Ammon's horn (tissue), 1 donor: ENCODE measurements at regions not wholly inside any gene's neighbourhood (a gene's known extent, or its start where the extent isn't known, plus 50 kb on each side); places are given as distances from the start of the nearest gene placed in this dataset.
"Not testable (repeated sequence)": the region's sequence is repeated elsewhere in the genome, so short reads cannot be mapped to it uniquely, and the experiment has no call there.

ENCODE experiments used
- DNase-seq: peaks from one replicate; pipeline ENCODE4 v3.0.0-alpha.2; 2016; ENCODE audit warnings: low spot score

DNA sequence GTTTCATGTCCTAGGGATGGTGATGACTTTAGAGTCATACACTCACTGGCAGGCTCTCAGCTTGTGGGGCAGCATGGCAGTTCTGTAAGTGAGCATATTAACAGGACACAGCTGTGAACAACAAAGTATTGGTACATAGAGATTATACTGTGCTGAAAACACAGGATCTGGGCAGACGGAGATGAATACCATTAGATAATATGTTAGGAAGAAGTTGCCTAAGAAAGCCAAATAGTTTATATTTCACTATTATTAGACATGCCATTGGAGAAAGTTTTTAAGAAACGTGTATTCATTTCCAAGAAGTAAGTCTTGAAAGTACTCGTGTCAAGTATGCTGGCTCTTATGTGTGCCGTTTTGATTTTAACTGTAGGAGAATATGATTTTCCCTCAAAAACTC, 274.5 kb downstream of the INHBA start:
- DNase-seq, result no peak

DNA sequence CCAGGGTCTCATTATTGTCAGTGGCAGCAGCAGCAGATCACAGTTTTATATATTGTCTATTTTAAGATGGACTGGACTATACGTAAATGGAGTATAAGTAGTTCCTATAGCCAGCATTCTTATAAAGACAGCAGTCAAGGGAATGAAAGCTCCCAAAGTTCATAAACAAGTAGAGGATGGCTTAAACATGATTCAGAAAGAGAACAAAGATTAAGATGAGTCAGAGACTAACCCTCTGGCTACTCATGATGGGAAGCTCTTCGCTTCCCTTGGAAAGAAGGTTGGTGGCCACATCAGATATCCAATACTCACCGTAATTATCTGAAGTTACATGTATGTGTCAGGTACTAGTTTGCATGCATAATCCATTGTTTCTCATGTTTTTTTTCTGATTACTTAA, 277.0 kb downstream of the INHBA start:
- DNase-seq, result no peak

DNA sequence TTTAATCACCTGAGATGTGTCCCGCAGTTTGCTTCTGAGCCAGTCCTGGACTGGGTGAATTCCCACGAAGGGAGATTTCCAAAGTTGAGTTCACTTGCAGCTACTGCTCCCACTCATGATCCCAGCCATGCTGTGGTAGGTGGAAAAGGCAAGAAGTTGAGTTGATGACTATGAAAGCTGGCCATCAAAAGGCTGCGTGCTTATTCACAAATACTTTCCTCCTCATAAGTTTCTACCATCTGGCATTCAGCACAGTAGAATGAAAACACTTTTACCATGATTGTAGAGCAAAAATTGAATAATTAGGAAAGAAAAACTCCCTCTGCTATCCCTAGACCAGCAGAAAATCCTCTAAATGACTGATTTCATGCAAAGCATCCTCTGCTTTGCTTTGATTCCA, 281.8 kb downstream of the INHBA start:
- peak; percentile 3 for DNase-seq

DNA sequence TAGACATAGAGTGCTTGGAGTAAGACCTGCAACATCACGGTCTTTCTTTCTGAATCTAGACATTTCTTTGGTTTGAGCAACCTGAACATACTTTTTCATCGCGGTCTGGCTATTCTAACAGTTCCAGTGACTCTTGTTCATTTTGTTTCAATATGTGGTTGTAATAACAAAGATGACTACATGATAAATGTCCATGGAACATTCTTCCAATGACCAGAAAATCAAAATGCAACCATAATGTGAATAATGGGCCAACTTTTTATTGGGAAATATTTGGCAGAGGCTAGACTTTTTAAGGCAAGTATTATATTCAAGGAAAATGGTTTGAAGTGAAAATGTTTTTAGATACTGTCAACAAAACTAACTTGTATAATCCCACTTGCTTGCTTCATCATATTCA, 282.5 kb downstream of the INHBA start:
- no peak for DNase-seq

DNA sequence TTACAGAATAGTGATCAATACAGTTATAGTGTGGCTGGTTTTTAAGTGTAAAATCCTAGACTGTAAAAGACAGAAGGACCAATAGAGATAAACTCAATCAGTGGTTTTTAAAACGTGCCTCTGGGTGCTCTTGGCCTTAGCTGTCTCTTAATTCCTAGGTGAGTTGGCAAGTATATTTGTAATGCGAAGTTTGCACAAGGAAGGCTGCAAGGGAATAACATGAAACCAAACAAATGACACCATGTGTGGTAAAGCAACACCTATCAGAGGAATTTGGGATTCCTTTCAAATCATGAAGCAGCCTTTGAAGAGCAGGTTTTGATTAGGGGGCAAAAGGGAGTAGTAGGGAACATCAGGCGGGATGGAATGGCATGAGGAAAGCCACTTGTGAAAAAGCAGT, 284.6 kb downstream of the INHBA start:
- no peak for DNase-seq

DNA sequence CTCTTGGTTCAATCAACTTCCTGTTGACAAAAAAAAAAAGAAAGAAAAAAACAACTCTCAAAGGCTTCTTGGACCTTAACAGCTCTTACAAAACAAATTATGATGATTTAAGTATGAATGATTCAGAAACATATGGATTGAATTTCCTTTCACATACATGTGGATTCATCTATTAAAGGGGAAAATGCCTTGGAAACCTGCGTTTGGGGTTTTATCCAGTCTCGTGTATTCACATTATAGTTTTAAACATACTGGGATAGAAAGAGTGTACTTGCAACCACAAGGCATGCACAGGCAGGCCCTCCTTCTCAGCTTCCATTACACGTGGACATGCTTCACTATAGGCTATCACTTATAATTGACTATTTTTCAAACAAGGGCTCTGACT, 286.7 kb downstream of the INHBA start:
- DNase-seq, result no peak

DNA sequence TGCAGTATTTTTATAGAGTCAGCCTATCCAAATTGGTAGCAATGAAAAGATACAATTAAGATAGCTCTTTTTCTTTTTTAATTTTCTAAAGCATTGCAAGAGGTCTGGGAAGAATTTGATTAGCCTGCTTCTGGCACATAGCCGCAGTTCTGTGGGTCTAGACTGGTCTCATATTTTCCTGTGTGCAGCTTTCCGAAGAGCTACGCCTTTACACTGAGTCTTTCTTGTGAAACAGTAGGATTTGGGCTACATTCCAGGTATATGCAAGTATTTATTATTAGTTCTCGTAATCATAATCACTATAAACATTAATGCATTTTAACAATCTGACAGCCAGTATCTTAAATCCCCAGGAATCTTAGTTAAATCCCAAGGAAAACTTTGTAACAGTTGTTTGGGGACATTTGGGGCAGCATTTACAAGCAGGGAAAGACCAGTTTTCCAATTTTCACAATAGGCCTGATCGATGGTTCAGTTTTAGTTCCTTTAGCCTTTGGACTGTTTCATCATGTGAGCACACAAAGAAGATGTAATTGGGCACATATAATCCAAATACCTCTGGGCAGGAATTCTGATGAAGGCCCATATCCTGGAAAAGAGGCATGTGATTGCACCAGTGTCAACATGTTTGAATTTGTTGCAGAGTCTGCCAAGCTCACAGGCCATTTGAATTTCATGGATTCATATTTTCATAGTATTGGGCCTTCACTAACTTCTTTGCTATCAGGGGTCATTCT, 287.3 kb downstream of the INHBA start:
- DNase-seq, result no peak

DNA sequence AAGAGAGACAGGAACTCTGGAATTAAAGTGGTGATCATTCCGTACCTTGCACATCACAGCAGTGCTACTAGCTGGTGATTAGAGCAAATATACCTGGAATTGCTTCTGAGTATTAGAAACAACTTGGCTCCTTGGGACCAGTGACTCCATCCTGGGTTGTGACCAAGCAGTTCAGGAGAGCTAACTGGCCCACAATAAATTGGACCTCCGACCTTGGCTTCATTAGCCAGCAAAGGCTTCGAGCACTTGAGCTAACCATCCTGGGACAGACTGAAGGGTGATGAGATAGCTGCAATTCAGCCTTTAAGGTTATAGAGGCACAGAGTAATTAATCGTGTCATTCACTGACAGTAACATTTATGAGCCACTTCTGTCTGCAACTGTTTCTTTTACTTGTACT, 287.8 kb downstream of the INHBA start:
- DNase-seq, result no peak

DNA sequence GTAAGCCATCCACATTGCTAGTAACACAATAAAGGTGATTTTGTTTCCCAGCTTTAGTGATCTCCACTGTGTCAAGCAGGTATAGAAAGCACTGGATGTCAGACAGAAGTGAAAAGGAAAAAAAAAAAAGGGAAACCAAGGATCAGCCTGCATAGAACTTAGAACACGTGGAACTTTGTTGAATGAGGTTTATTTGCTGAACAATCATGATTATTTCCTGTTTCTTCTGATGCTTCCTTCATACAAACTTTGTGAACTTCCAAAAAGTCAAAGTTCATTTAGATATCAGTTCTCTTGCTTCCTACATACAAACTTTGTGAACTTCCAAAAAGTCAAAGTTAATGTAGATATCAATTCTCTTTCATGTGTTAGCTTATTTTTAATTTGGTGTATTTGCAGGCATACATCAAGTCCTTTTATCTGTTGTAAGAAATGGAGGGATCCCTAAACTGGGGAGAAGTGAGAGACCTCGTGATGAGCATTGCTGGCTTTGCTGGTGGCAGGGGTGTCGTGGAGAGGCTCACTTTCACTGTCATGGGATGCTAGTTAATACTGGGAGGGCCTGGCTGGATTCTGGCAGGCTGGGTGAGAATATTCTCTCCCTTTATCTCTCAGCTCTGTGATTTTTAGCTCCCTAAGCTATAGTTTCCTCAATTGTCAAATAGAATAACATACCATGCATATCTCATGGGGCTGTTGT, 298.4 kb downstream of the INHBA start:
- DNase-seq, result no peak

DNA sequence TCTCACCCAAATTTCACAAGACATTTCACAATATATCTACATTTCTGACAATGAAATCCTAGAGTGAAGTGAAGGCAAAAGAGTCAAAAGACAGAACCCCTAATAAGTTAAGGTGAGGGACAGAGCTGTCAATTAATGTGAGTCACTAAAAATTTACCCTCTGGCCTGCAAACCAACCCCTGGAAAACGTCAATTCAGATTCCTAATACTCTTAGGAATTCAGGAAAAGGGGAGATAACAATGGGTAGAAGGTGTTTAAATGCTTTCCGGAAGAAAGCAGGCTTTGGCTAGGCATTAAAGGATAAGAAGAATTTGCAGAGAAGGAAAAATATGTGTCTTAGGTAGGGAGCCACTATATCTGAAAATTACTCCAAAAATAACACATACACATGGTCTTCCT, 299.6 kb downstream of the INHBA start:
- DNase-seq, result no peak

DNA sequence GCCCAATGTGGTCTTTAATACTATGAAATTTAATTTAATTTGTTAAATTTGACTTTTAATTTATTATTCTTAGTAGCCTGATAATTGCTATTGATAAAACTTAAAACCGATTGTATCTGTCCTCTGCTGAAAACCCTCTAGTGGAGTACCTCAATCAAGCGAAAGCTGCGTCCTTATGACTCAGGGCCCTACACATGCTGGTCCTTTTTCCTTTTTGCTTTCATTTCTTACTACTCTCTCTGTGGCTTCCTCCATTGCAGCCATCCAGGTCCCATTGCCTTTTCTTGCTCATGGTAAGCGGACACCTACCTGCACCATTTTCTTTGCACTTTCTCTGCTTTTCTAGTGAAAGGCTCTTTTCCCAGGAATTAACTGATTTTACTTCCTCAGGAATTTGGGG, 301.1 kb downstream of the INHBA start:
- no peak for DNase-seq

DNA sequence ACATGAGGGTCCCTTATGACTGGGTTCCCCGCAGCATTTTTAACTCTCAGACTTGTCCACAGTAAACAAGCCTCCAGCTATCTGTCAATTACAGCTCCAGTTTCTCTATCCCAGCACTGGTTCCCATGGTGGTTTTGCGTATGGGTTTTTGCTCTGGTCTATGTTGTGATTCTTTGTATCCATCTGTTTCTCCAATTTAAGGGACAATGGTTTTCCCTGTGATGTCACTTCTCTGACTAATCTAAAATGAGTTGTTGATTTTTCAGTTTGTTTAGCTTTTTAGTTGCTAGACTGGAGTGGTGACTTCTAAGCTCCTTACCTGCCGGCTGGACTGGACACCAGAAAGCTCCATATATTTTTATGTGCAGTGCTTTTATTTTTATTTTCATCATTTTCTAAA, 303.7 kb downstream of the INHBA start:
- DNase-seq, result no peak

DNA sequence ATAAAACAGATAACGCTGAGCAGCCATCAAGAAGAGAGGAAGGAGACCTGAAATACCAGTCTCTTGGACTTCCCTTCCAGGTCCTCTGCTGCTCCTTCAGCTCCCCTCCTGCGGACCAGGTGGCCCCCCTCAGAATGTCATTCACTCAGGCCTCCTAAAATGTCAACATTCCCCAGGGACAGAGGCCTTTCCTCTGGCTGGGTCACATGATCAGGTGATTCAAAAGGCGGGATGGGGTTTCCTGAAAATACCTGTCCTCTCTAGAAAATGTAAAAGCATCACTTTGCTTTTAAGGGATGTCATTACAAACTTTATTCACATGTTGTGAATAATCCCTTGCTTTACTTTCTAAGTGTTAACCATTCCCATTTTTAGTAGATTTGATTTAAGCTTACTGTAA, 311.1 kb downstream of the INHBA start:
- no peak for DNase-seq

DNA sequence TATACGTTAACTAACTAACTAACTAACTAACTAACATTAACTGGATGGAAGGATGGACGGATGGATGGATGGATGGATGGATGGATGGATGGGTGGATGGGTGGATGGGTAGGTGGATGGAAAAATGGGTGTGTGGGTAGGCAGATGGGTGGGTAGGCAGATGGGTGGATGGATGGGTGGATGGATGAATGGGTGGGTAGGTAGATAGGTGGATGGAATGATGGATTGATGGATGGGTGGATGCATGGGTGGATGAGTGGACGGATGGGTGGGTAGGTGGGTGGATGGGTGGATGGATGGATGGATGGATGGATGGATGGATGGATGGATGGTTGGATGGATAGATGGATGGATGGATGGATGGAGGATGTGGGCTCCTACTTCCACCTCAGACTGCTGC, 314.0 kb downstream of the INHBA start:
- DNase-seq, result not testable (repeated sequence)

DNA sequence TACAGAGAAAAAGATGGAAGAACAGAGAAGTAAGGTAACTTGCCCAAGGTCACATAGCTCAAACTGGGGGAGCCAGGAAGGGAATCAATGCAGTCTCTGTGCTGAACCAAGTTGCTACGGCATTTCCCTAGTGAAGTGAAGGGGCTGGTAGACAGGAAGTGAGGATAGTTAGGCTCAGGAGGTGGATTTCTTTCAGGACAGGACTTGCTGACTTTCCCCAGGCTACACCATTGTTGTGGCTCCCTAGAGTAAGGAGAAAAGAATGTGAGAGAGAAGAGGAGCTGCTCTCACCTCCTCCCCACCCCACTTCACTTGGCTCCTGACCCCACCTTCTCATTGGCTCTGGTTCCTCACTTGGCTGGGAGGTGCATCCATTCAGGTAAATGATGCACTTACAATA, 316.9 kb downstream of the INHBA start:
- DNase-seq, result no peak

DNA sequence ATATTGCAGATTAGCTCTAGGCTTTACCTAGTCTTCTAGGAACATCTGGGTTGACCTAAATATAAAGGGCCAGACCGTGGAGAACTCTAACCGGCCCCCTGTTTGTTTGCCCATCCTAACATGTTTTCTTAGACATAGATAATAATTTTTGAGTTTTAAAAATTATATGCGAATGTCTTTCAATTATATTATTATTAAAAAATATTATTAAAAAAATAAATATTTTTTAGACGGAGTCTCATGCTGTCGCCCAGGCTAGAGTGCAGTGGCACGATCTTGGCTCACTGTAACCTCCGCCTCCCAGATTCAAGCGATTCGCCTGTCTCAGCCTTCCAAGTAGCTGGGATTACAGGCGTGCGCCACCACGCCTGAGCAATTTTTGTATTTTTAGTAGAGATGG, 318.5 kb downstream of the INHBA start:
- no peak for DNase-seq

DNA sequence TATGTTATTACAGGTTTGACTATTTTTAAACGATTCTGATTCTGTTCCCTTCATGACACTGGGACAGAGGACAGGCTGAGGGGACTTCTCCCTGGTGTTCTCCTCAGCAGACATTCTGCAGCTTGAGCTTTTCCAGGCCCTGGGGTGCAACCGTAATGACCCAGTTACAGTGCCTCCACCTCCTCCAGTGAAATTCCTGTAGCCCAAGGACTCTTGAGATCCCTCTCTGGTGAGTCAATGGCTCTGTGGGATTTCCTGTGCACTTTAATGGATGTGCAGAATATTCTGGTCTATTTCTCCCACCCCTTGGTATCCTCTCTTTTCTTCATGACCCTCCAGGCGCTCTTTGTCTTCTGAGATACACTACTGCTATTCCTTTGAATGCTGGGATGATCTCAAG, 319.3 kb downstream of the INHBA start:
- DNase-seq, result no peak

DNA sequence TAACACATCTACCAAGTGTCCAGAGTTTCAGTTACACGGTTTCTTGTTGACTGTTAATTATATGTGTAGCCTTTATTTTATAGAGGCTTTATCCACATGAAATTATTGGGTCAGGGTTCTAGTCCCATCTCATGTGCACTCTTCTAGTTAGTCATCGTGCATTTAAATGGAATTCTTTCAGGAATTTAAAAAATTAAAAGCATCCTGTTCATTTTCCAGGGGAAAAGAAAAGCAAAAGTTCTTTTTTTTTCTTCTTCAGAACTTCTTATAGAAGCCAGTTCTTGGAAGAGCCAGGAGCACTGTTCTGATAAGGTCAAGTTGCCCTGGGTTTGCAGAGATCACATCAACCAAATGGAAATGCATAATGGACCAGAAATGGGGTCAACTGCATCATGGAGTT, 324.7 kb downstream of the INHBA start:
- DNase-seq, result no peak

DNA sequence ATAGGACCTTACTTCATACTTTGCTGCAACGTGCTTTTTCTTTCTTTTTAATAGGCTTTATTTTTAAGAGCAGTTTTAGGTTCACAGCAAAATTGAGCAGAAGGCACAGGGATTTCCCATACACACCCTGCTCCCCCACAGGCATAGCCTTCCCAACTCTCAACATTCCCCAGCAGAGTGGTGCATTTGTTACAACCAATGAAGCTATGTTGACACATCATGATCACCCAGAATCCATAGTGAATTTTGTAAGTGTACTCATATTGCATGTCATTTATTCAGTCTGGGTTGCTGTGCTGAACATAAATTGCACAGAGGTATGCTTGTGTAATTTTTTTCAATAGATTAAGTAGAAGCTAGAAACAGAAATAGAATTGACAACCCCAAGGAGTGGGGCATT, 327.3 kb downstream of the INHBA start:
- no peak for DNase-seq

DNA sequence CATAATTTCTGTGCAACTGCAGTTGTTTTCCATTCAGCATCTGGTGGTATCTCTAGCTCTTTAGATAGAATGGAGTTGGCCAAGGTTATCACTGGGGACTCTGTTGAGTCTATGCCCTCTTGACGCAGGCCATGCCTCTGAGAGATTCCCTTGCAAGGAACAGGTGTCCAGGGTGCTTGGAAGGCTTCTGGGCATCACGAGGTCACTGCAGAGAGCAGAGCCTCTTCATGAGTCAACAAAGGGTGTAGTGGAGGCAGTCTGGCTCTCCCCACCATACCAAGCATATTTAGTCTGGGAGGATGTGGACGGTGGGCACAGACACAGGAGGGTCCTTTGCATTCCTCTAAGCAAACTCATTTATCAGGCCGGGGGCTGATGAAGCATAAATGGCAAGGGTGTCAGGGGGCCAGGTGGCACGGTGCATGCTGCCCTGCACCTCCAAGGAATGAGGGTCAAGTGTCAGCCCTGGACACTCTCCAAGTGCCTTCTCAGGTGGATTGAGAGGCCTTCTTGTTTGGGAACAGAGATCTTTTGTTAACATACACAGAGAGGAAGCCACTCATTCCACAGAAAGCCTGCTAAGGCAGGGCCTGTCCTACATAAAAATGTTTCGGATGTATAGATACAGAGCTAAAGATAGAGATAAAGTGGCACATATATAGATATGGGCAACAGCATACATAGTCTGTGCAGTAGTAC, 328.6 kb downstream of the INHBA start:
- DNase-seq, result no peak

DNA sequence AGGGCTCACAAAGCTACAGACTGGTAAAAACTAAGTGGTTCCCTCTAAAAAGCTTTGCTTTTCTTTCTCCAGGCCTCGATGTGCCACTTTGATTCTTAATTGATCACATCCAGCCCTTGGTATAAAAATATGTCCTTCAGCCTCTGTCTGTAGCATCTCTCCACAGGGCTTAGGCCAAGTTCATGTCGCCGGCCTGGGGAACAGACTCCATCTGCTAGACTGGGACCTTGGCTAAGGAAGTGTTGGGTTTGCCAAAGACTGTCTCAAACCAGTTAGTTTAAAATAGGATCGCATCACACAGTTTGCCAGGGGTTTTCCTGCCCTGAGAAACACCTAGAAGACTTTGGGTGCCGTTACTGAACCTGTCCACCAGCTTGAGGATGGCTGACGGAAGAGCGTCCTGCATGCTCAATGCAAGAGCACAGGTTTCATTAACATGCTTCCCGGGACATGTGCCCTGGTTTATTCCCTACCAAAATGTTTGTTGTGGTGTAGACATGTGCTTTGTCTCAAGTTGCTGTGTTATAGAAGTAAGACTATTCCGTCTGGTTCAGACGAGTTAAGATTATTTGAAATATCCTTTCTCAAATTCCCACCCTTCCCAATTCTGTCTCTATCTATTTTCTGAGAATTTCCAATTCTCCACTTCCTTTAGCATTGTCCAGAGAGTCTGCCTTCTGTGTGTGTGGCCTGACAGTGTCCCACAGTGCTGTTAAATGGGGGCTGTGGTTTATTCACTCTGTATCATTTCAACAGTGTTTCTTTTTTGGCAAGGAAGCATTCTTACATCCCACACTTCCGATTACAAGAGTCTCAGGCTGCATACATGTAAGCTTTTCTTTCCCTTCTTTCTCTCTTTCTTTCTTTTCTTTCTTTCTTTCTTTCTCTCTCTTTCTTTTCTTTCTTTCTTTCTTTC, 334.7 kb downstream of the INHBA start:
- DNase-seq, result no peak

DNA sequence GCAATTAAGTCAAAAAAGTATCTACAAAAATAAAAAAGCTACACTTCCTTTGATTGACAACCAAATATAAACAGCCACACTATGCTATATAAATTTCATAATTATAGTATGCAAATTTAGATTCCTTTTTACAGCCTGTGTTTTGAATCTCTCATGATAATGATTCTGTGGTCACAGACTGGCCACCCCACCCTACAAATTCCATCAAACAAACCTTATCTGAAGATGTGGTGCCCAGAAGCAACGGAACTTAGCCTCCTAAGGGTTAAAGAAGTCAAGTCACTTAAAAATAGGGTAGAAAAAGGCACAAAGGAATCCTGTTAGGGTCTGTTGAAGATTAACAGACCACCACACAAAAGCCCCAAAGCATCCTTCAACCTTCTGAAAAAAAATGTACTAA, 351.8 kb downstream of the INHBA start:
- no peak for DNase-seq
